ENCODE measurements at regions not wholly inside any gene's neighbourhood (a gene's known extent, or its start where the extent isn't known, plus 50 kb on each side); places are given as distances from the start of the nearest gene placed in this dataset.

- TF ChIP-seq CTCF (IDR thresholded peaks at IDR 0.05) (no peak), EZH2phosphoT487 (IDR thresholded peaks at IDR 0.05) (no peak), EZH2 (IDR thresholded peaks at IDR 0.05) (no peak)
These were observed 269.9 kb downstream of the DUSP6 start for GRCh38 chr12:89082370-89082753.
